ENCODE measurements at regions not wholly inside any gene's neighbourhood (a gene's known extent, or its start where the extent isn't known, plus 50 kb on each side); places are given as distances from the start of the nearest gene placed in this dataset.
"Not testable (repeated sequence)": the region's sequence is repeated elsewhere in the genome, so short reads cannot be mapped to it uniquely, and the experiment has no call there.

- not testable (repeated sequence) for DNase-seq
Measured at GRCh38 chr9:85792057-85792456, 50.3 kb upstream of the AGTPBP1 start.

- DNase-seq: not testable (repeated sequence)
Measured at GRCh38 chr9:85802978-85803695, 61.4 kb upstream of the AGTPBP1 start.

DNA sequence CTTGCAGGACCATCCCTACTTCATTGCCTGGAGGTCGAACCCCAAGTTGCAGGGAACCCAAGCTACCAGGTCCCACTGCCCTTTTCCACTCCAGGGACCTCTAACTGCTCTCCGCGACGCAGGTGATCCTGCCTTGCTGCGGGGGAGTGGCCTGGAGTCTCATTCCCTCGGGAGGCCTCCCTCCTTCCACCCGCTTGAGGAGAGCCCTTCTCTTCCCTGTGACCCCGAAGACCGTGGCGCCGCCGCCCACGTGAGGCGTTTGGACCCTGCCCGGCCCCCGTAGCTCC is 63.0 kb upstream of the AGTPBP1 start:
- not testable (repeated sequence) for DNase-seq

DNA sequence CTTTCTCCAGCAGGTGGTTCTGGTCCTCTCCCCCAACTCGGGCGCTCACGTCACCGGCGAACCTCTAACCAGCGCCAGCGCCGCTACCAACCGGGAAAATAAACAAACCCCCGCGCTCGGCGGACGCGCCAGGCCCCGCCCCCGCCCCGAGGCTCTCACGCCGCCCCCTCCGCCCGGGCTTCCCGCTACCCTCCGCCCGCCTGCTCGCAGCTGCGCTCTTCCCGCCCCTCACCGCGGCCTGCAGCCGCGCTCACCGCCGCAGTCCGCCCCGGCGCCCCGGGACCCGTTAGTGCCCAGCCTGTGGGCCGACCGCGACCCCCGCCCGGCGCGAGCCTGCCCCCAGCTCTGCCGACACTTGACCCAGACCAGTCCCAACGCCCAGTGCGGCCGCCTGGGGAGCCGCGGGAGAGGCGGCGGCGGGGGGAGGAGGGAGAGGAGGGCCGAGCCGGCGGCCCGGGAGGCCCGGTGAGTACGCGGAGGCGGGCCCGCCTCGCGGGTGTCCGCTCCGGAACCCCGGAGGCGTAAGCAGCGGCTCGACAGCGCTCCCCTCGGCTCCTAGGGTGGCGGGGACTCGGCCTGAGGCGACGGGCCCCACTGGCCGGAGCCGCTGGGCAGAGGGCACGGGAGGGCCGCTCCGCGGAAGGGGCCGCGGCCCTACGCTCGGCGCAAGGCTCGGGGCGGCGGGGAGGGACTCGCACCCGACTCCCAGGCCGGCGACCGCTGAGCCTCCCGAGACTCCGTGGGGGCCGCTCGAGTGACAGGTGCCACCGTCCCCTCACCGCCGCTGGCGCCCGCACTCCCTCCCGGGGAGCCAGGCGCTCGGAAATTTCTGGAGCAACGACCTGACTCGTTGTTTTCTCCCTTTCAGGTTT is 63.6 kb upstream of the AGTPBP1 start:
- DNase-seq: peak; percentile 41 to 45

GRCh38 chr9:85808329-85808728 is 66.6 kb upstream of the AGTPBP1 start:
- not testable (repeated sequence) for DNase-seq

DNA sequence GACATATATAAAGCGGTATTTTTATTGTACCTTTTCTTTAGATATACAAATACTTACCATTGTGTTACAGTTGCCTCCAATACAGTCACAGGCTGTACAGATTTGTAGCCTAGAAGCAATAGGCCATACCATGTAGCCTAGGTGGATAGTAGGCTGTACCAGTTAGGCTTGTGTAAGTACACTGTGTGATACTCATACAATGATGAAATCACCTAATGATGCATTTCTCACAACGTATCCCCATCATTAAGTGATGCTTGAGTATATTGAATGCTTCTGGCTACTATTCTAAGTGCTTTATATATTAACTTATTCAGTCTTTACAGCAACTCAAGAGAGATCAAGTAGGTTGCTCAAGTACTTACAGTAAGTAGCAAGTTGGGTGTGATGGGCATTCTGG is 71.6 kb upstream of the AGTPBP1 start:
- not testable (repeated sequence) for DNase-seq

DNA sequence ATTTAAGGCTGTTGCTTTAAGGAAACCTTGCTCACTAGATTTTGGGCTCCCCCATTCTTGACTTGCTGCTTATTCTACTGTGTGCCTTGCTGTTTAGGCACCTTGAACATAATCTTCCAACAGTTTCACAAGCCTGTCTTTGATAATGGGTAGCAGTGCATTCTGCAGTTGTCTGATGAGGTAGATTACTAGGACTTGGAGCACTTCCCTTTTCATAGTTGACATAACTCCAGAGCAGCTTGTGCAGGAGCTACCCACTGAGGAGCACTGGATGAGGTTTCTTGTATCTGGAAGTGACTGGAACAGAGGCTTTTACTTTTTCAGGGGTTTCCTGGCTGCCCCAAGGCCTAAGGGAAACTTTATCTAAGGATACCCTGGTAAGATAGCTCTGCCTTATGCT is 73.0 kb upstream of the AGTPBP1 start:
- peak in 1 of 2 experiments; percentile 6 for DNase-seq

- peak; percentile 34 to 45 for DNase-seq
Measured at GRCh38 chr9:85818971-85819370, 77.2 kb upstream of the AGTPBP1 start.

DNA sequence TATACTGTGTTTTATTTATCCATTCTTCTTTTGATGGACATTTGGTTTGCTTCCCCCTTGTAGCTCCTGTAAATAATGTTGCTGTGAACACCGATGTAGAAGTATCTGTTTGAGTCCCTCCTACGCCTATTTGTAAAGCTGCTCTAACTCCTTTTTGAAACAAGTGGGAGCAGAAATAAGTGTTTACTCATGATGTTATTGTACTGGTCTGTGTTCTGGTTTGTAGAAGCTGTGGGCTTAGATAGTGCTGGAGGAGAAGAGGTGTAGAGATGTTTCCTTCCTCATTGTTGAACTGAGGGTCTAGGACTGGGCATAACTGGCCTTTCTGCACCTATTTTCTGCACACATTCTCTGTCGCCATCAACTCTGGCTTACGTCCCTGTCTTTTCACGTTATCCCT is 78.8 kb upstream of the AGTPBP1 start:
- not testable (repeated sequence) for DNase-seq

DNA sequence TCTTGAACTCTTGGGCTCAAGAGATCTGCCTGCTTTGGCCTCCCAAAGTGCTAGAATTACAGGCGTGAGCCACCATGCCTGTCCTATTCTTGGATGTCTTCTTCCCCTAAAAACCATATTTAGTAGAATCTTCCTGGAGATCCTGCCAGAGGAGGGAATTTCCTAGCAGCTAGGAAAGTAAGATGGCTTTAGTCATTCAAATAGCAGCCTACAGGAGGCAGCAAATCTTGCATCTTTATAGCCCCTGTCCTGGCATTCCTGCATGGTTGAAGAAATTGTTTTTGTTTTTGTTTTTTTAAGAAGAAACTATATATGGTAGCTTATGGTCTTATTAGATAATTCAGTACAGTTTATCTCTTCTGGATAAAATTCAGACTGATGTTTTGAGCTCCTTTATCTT is 83.2 kb upstream of the AGTPBP1 start:
- DNase-seq: not testable (repeated sequence)

GRCh38 chr9:85834591-85834990 is 92.8 kb upstream of the AGTPBP1 start:
- not testable (repeated sequence) for DNase-seq

DNA sequence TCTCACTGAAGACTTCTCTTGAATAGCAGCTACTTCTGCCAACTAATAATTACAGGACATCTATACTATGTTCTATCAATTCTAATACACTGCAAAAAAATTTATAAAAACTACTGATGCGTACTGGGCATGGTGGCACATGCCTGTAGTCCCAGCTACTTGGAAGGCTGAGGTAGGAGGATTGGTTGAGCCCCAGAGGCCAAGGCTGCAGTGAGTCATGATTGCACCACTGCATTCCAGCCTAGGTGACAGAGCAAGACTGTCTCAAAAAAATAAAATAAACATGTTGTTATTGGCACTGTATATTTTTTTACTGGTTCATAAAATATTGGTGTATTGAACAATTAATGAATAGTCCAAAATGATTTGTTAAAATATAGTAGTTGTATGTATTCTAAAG is 97.0 kb upstream of the NAA35 start:
- DNase-seq: not testable (repeated sequence)

GRCh38 chr9:85847782-85848181 is 93.2 kb upstream of the NAA35 start:
- DNase-seq: not testable (repeated sequence)

DNA sequence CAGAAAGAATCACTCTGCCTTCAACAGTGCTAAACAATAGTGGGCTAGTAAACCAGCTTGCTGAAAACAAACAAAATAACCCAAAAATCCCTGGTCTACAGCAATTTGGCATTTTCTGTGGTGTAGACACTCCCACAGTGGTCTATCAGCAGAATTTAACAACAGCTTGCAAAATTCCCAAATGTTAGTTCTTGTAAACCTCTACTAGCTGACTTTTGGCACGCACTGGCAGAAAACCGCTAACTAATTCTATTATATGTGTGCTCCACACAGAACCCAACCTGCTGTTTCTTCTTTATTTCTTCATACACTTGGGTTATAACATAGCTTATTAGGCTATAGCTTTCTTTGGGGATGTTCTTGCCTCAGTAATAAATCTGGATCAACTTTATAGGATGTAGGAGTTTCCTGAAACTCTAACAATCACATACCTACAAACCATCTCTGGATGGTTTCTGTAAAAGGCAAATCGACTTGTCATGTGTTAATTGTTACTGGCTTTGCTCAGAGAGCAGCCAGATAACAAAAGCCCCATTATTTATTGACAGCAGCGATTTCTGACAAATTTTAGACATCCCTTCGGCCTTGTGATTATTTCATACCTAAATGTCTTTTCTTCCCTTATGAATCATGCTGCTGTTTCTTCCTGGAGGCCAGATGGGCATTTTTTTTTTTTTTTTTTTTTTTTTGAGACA is 82.7 kb upstream of the NAA35 start:
- DNase-seq: no peak

GRCh38 chr9:85859765-85860164 is 81.2 kb upstream of the NAA35 start:
- DNase-seq: no peak

DNA sequence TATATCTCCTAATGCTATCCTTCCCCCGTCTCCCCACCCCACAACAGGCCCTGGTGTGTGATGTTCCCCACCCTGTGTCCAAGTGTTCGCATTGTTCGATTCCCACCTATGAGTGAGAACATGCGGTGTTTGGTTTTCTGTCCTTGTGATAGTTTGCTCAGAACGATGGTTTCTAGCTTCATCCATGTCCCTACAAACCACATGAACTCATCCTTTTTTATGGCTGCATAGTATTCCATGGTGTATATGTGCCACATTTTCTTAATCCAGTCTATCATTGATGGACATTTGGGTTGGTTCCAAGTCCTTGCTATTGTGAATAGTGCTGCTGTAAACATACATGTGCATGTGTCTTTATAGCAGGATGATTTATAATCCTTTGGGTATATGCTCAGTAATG is 79.1 kb upstream of the NAA35 start:
- not testable (repeated sequence) for DNase-seq

- DNase-seq: no peak
Measured at GRCh38 chr9:85863875-85864274, 77.1 kb upstream of the NAA35 start.

GRCh38 chr9:85871008-85871407 is 69.9 kb upstream of the NAA35 start:
- DNase-seq: no peak

DNA sequence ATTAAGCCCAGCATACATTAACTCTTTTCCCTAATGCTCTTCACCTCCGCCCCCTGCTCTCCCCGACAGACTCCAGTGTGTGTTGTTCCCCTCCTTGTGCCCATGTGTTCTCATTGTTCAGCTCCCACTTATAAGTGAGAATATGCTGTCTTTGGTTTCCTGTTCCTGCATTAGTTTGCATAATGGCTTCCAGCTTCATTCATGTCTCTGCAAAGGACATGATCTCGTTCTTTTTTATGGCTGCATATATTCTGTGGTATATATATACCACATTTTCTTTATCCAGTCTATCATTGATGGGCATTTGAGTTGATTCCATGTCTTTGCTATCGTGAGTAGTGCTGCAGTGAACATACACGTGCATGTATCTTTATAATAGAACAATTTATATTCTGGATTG is 69.3 kb upstream of the NAA35 start:
- not testable (repeated sequence) for DNase-seq

- no peak for DNase-seq
Measured at GRCh38 chr9:85872463-85872862, 68.5 kb upstream of the NAA35 start.

DNA sequence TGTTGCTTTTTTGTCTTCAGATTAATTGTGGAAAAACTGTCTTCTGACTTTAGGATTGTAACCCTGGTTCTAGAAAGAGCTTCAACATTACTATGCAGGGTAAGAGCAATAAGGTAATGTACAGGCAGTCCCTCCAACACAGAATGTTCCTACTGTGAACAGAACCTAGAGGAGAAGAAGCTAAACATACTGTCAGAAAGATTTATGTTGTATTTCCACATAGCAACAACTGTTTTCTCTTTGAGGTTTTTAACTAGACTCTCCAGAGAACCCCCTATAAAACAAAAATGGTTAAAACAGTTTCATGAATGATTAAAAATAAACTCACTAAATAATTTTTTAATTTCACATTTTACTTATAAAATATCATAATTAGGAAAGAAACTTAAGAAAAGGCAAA is 64.3 kb upstream of the NAA35 start:
- no peak for DNase-seq

DNA sequence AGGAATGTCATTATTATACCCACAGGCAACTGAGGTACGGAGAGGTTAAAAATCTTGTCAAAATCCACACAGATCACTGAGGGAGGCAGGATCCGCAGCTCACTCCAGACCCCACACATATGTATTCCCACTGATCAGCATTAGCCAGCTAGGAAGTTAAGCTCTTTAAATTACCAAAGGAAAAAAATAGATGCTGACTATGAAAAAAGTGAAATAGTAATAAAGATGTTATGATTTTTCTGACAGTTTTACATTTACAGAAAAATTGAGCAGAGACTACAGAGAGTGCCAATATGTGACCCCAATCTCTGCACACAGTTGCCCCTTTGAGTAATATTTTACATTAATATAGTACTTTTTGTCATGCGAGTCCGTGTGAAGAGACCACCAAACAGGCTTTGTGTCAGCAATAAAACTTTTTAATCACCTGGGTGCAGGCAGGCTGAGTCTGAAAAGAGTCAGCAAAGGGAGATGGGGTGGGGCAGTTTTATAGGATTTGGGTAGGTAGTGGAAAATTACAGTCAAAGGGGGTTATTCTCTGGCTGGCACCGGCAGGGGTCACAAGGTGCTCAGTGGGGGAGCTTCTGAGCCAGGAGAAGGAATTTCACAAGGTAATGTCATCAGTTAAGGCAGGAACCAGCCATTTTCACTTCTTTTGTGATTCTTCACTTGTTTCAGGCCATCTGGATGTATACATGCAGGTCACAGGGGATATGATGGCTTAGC is 61.9 kb upstream of the NAA35 start:
- DNase-seq: not testable (repeated sequence)

DNA sequence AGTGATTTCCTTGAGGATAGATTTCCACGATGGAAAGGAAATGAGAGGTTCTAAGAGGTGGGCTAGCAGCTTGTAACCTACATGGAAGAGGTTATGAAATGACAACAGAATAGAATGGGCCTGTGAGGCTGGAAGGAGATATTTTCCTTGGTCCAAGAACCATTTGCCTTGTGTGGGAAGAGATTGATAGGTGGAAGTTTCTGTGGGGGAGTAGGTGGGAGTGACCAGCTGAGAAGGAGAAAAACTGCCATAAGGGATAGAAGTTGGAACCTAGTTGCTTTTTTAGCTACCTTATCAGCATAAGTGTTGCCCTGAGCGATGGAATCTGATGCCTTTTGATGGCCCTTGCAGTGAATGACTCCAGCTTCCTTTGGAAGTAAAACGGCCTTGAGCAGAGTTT is 60.4 kb upstream of the NAA35 start:
- DNase-seq: not testable (repeated sequence)
